ENCODE measurements at regions not wholly inside any gene's neighbourhood (a gene's known extent, or its start where the extent isn't known, plus 50 kb on each side); places are given as distances from the start of the nearest gene placed in this dataset.

GRCh38 chr4:92252846-92253245 is 50.9 kb upstream of the GRID2 start:
- no peak for TF ChIP-seq POLR2A (IDR thresholded peaks at IDR 0.05)
- TF ChIP-seq POLR2AphosphoS5 (IDR thresholded peaks at IDR 0.05) = no peak
- TF ChIP-seq, protein P1, sequence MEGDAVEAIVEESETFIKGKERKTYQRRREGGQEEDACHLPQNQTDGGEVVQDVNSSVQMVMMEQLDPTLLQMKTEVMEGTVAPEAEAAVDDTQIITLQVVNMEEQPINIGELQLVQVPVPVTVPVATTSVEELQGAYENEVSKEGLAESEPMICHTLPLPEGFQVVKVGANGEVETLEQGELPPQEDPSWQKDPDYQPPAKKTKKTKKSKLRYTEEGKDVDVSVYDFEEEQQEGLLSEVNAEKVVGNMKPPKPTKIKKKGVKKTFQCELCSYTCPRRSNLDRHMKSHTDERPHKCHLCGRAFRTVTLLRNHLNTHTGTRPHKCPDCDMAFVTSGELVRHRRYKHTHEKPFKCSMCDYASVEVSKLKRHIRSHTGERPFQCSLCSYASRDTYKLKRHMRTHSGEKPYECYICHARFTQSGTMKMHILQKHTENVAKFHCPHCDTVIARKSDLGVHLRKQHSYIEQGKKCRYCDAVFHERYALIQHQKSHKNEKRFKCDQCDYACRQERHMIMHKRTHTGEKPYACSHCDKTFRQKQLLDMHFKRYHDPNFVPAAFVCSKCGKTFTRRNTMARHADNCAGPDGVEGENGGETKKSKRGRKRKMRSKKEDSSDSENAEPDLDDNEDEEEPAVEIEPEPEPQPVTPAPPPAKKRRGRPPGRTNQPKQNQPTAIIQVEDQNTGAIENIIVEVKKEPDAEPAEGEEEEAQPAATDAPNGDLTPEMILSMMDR (IDR thresholded peaks at IDR 0.05) = no peak
